Uterus (tissue), 2 donors: ENCODE measurements at regions not wholly inside any gene's neighbourhood (a gene's known extent, or its start where the extent isn't known, plus 50 kb on each side); places are given as distances from the start of the nearest gene placed in this dataset.

Experiments
- CTCF ChIP-seq, 4 experiments: fragments of 200-600 bp in 2 of 4; fragments of 450-650 bp in 2 of 4; sonication (generic) in 2 of 4; IDR thresholded peaks; one replicate each; pipeline ENCODE4 v1.5.1; 2016 to 2019; ENCODE audit warnings: antibody characterized with exemption in 4 of 4, mild to moderate bottlenecking in 2 of 4, moderate library complexity in 1 of 4
- POLR2A ChIP-seq, 2 donors: fragments of 450-650 bp; IDR thresholded peaks; one replicate each; pipeline ENCODE4 v1.6.1; 2016; ENCODE audit warnings: antibody characterized with exemption in 2 of 2, mild to moderate bottlenecking in 1 of 2, moderate library complexity in 1 of 2

GRCh38 chr10:43926875-43927406 lies 278.3 kb upstream of the ZNF32 start:
- TF ChIP-seq POLR2A (IDR thresholded peaks at IDR 0.05) (no peak), CTCF (IDR thresholded peaks at IDR 0.05) (no peak)
